ENCODE measurements at regions not wholly inside any gene's neighbourhood (a gene's known extent, or its start where the extent isn't known, plus 50 kb on each side); places are given as distances from the start of the nearest gene placed in this dataset.
A peak's percentile ranks its signal among the peaks of the same experiment; 100 is the strongest.

GRCh38 chr11:59302991-59303390 is 55.7 kb upstream of the OR5AN1 start:
- DNase-seq (ENCODE audit: low read depth): no peak

- no peak for DNase-seq (ENCODE audit: low read depth)
Measured at GRCh38 chr11:59295435-59295834, 63.3 kb upstream of the OR5AN1 start.

- no peak for DNase-seq (ENCODE audit: low read depth)
Measured at GRCh38 chr11:59292611-59293010, 66.1 kb upstream of the OR5AN1 start.

- no peak for DNase-seq (ENCODE audit: low read depth)
Measured at GRCh38 chr11:59291228-59291627, 67.5 kb upstream of the OR5AN1 start.

GRCh38 chr11:59289356-59290181 is 69.1 kb upstream of the OR5AN1 start:
- DNase-seq (ENCODE audit: low read depth): no peak

GRCh38 chr11:59285716-59286260 is 72.9 kb upstream of the OR5AN1 start:
- no peak for DNase-seq (ENCODE audit: low read depth)

- no peak for DNase-seq (ENCODE audit: low read depth)
Measured at GRCh38 chr11:59284773-59285129, 72.0 kb upstream of the MPEG1 start.

GRCh38 chr11:59283825-59284772 is 71.4 kb upstream of the MPEG1 start:
- DNase-seq (ENCODE audit: low read depth): peak; percentile 7

- DNase-seq (ENCODE audit: low read depth): no peak
Measured at GRCh38 chr11:59283311-59283710, 70.6 kb upstream of the MPEG1 start.

- DNase-seq (ENCODE audit: low read depth): no peak
Measured at GRCh38 chr11:59281177-59281576, 68.5 kb upstream of the MPEG1 start.

- no peak for DNase-seq (ENCODE audit: low read depth)
Measured at GRCh38 chr11:59273373-59273841, 60.7 kb upstream of the MPEG1 start.

GRCh38 chr11:59272771-59273372 is 60.1 kb upstream of the MPEG1 start:
- DNase-seq (ENCODE audit: low read depth): no peak

- no peak for DNase-seq (ENCODE audit: low read depth)
Measured at GRCh38 chr11:59271811-59272327, 59.1 kb upstream of the MPEG1 start.

- DNase-seq (ENCODE audit: low read depth): no peak
Measured at GRCh38 chr11:59271247-59271755, 58.6 kb upstream of the MPEG1 start.

- no peak for DNase-seq (ENCODE audit: low read depth)
Measured at GRCh38 chr11:59267736-59268475, 55.2 kb upstream of the MPEG1 start.

- no peak for DNase-seq (ENCODE audit: low read depth)
Measured at GRCh38 chr11:59267196-59267595, 54.5 kb upstream of the MPEG1 start.

GRCh38 chr11:59266491-59266890 is 53.8 kb upstream of the MPEG1 start:
- no peak for DNase-seq (ENCODE audit: low read depth)

- DNase-seq (ENCODE audit: low read depth): no peak
Measured at GRCh38 chr11:59265735-59266134, 53.0 kb upstream of the MPEG1 start.

GRCh38 chr11:59264736-59265135 is 52.0 kb upstream of the MPEG1 start:
- no peak for DNase-seq (ENCODE audit: low read depth)

- DNase-seq (ENCODE audit: low read depth): no peak
Measured at GRCh38 chr11:59263225-59263894, 50.6 kb upstream of the MPEG1 start.

Data from stimulated activated CD8-positive, alpha-beta memory T cell treated with anti-CD3 and anti-CD28 coated beads, Interleukin-7, amount 100 ng/mL, for 24 hours (primary cell).